ENCODE measurements at regions not wholly inside any gene's neighbourhood (a gene's known extent, or its start where the extent isn't known, plus 50 kb on each side); places are given as distances from the start of the nearest gene placed in this dataset.

DNA sequence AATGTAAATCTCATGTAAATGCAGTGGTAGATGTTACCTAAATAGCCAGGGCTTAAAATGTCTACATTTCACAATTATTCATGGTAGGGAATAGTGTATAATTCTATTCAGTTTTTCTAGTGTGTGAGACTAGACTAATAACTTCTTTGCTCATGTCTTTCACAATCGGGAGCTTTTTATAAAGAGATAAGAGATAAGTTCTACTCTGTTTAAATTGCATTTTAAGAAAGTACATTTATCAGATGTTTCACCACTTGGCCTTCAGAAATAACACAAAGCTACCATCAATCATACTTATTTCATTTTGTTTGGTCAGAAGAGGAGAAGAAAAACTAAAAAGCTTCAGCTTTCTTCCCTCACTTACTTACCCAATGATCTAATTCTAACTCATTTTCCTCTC is 725.5 kb upstream of the FLRT2 start:
- peaks cover 0 to 2% (median 0%) of the 10 kb centered on the region in 5 donors for H3K4me1 ChIP-seq (ENCODE audit: control insufficient read depth in 5 of 5, insufficient read depth in 5 of 5, low read length in 5 of 5)
- 41 to 61% methylated on average over 1 of the region's 1 CpG for WGBS, 2 donors
- H3K36me3 ChIP-seq (ENCODE audit: control insufficient read depth in 4 of 4, insufficient read depth in 4 of 4, low read length in 4 of 4) = no peaks in the 10 kb centered on the region
- peaks cover 0 to 6% (median 0%) of the 10 kb centered on the region in 3 donors for H3K27me3 ChIP-seq (ENCODE audit: control insufficient read depth in 3 of 3, insufficient read depth in 3 of 3, low read length in 2 of 3)
- no peak overlapping the region for H3K4me3 ChIP-seq
- no peak overlapping the region for H3K27ac ChIP-seq (ENCODE audit: low read depth in 1 of 2, low read length in 1 of 2)
- ATAC-seq (ENCODE audit: insufficient read depth, low FRiP score) = no peak
- H3K9ac ChIP-seq (ENCODE audit: insufficient read depth in 1 of 2, low read length in 2 of 2) = no peak overlapping the region
- TF ChIP-seq, protein P1, sequence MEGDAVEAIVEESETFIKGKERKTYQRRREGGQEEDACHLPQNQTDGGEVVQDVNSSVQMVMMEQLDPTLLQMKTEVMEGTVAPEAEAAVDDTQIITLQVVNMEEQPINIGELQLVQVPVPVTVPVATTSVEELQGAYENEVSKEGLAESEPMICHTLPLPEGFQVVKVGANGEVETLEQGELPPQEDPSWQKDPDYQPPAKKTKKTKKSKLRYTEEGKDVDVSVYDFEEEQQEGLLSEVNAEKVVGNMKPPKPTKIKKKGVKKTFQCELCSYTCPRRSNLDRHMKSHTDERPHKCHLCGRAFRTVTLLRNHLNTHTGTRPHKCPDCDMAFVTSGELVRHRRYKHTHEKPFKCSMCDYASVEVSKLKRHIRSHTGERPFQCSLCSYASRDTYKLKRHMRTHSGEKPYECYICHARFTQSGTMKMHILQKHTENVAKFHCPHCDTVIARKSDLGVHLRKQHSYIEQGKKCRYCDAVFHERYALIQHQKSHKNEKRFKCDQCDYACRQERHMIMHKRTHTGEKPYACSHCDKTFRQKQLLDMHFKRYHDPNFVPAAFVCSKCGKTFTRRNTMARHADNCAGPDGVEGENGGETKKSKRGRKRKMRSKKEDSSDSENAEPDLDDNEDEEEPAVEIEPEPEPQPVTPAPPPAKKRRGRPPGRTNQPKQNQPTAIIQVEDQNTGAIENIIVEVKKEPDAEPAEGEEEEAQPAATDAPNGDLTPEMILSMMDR (IDR thresholded peaks at IDR 0.05; ENCODE audit: control extremely low read depth, extremely low read depth) = no peak
- no peak for DNase-seq
- no peaks in the 10 kb centered on the region for H3K9me3 ChIP-seq (ENCODE audit: control insufficient read depth in 4 of 4, insufficient read depth in 3 of 4, low read length in 3 of 4)

DNA sequence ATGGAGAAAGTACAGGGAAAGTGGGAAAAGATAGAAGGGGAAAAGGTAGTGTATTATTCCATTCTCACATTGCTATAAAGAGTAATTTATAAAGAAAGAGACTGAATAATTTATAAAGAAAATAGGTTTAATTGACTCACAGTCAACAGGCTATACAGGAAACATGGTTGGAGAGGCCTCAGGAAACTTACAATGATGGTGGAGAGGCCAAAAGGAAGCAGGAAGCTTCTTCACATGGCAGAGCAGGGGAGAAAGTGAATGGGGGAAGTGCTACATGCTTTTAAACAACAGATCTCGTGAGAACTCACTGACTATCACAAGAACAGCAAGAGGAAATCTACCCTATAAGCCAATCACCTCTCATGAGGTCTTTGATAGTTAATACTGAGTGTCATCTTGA is 725.0 kb upstream of the FLRT2 start:
- H3K36me3 ChIP-seq (ENCODE audit: control insufficient read depth in 4 of 4, insufficient read depth in 4 of 4, low read length in 4 of 4) = no peaks in the 10 kb centered on the region
- no peak overlapping the region for H3K4me3 ChIP-seq
- H3K9ac ChIP-seq (ENCODE audit: insufficient read depth in 1 of 2, low read length in 2 of 2) = no peak overlapping the region
- no peaks in the 10 kb centered on the region for H3K9me3 ChIP-seq (ENCODE audit: control insufficient read depth in 4 of 4, insufficient read depth in 3 of 4, low read length in 3 of 4)
- TF ChIP-seq, protein P1 (IDR thresholded peaks at IDR 0.05; ENCODE audit: control extremely low read depth, extremely low read depth) = no peak
- no peak overlapping the region for H3K27ac ChIP-seq (ENCODE audit: low read depth in 1 of 2, low read length in 1 of 2)
- peaks cover 0 to 6% (median 0%) of the 10 kb centered on the region in 3 donors for H3K27me3 ChIP-seq (ENCODE audit: control insufficient read depth in 3 of 3, insufficient read depth in 3 of 3, low read length in 2 of 3)
- no peak for DNase-seq
- ATAC-seq (ENCODE audit: insufficient read depth, low FRiP score) = no peak
- 52 to 54% methylated on average over 1 of the region's 1 CpG for WGBS, 2 donors
- H3K4me1 ChIP-seq (ENCODE audit: control insufficient read depth in 5 of 5, insufficient read depth in 5 of 5, low read length in 5 of 5) = peaks cover 0 to 2% (median 0%) of the 10 kb centered on the region in 5 donors

DNA sequence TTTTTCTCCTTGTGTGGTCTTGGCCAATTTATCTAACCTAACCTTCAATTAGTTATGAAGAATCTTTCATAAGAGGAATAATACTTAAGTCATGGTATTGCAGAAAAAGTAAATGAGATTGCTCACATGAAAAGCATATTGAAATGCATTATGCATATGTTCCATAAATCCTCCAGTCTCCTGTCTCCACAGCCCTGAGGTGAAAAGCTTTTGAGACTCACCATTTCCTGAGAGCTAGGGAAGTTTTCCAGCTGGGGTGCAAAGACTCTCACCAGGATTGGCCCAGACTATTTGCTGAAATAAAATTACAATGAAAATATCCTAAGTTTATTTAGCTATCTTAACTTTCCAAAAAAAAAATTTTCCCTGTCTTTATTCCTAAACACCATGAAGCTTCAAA is 723.8 kb upstream of the FLRT2 start:
- TF ChIP-seq, protein P1 (IDR thresholded peaks at IDR 0.05; ENCODE audit: control extremely low read depth, extremely low read depth) = no peak
- no peak for DNase-seq

DNA sequence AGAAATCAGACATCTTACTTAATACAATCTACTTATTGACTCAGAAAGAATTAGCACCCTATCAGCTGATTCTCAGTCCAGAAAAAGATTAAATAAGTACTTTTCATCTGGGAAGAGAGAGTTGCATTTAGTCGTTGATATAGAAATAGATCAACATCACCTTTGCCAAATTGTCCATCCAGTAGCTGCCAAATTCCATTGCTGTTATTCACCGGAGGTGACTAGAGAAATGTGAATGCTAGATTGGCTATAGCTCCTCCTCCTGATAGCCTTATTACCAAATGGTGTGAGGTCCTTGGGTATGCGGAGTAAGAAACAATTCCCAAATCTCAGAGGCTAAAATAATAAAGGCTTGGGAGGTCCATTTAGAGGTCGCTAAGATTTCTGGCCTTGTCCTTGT is 723.3 kb upstream of the FLRT2 start:
- ATAC-seq (ENCODE audit: insufficient read depth, low FRiP score) = no peak
- Histone ChIP-seq H3K27ac (ENCODE audit: low read depth in 1 of 2, low read length in 1 of 2) (no peak overlapping the region), H3K4me3 (no peak overlapping the region), H3K4me1 (ENCODE audit: control insufficient read depth in 5 of 5, insufficient read depth in 5 of 5, low read length in 5 of 5) (peaks cover 0 to 2% (median 0%) of the 10 kb centered on the region in 5 donors), H3K9me3 (ENCODE audit: control insufficient read depth in 4 of 4, insufficient read depth in 3 of 4, low read length in 3 of 4) (no peaks in the 10 kb centered on the region), H3K27me3 (ENCODE audit: control insufficient read depth in 3 of 3, insufficient read depth in 3 of 3, low read length in 2 of 3) (peaks cover 0 to 2% (median 0%) of the 10 kb centered on the region in 3 donors), H3K9ac (ENCODE audit: insufficient read depth in 1 of 2, low read length in 2 of 2) (no peak overlapping the region), H3K36me3 (ENCODE audit: control insufficient read depth in 4 of 4, insufficient read depth in 4 of 4, low read length in 4 of 4) (no peaks in the 10 kb centered on the region)
- WGBS, 2 donors = 69 to 85% methylated on average over 4 of the region's 4 CpGs
- TF ChIP-seq, protein P1 (IDR thresholded peaks at IDR 0.05; ENCODE audit: control extremely low read depth, extremely low read depth) = no peak
- no peak for DNase-seq

More for the DNA sequence above, 723.8 kb upstream of the FLRT2 start:
- peaks cover 0 to 6% (median 0%) of the 10 kb centered on the region in 3 donors for H3K27me3 ChIP-seq (ENCODE audit: control insufficient read depth in 3 of 3, insufficient read depth in 3 of 3, low read length in 2 of 3)
- ATAC-seq (ENCODE audit: insufficient read depth, low FRiP score) = no peak
- H3K9me3 ChIP-seq (ENCODE audit: control insufficient read depth in 4 of 4, insufficient read depth in 3 of 4, low read length in 3 of 4) = no peaks in the 10 kb centered on the region
- H3K36me3 ChIP-seq (ENCODE audit: control insufficient read depth in 4 of 4, insufficient read depth in 4 of 4, low read length in 4 of 4) = no peaks in the 10 kb centered on the region
- no peak overlapping the region for H3K4me3 ChIP-seq
- no peak overlapping the region for H3K27ac ChIP-seq (ENCODE audit: low read depth in 1 of 2, low read length in 1 of 2)
- peaks cover 0 to 2% (median 0%) of the 10 kb centered on the region in 5 donors for H3K4me1 ChIP-seq (ENCODE audit: control insufficient read depth in 5 of 5, insufficient read depth in 5 of 5, low read length in 5 of 5)
- no peak overlapping the region for H3K9ac ChIP-seq (ENCODE audit: insufficient read depth in 1 of 2, low read length in 2 of 2)
